GM10266 (cell line): ENCODE measurements at regions not wholly inside any gene's neighbourhood (a gene's known extent, or its start where the extent isn't known, plus 50 kb on each side); places are given as distances from the start of the nearest gene placed in this dataset.

Source experiments
- DNase-seq: peaks from one replicate; pipeline ENCODE4 v3.0.0; 2012; ENCODE audit errors: extremely low spot score
- TF ChIP-seq, protein P1 (sequence below): IDR thresholded peaks from 2 replicates; pipeline ENCODE4 v1.5.1; 2012; ENCODE audit warnings: mild to moderate bottlenecking, low read depth; ENCODE audit not compliant: control insufficient read depth, insufficient read depth; ENCODE audit errors: missing control alignments

DNA sequence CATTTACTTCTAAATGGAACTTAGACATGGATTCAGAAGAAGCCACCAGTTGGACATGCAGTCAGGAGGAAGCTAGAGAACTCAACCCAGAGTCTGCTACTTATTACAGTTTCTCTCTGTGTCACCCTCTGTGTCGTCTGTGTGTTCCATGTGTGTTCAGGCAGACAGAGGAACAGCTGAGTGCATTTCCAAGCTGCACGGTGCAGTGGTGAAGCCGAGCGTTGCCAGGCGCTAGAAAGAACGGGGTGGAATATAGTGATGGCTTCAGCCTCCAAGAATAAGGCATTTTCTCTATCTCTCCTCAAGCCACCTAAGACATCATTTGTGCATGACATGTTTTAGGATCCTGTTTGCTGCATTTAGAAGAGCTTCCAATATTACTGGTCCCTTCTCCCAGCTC lies 101.1 kb upstream of the CCL2 start:
- TF ChIP-seq, protein P1, sequence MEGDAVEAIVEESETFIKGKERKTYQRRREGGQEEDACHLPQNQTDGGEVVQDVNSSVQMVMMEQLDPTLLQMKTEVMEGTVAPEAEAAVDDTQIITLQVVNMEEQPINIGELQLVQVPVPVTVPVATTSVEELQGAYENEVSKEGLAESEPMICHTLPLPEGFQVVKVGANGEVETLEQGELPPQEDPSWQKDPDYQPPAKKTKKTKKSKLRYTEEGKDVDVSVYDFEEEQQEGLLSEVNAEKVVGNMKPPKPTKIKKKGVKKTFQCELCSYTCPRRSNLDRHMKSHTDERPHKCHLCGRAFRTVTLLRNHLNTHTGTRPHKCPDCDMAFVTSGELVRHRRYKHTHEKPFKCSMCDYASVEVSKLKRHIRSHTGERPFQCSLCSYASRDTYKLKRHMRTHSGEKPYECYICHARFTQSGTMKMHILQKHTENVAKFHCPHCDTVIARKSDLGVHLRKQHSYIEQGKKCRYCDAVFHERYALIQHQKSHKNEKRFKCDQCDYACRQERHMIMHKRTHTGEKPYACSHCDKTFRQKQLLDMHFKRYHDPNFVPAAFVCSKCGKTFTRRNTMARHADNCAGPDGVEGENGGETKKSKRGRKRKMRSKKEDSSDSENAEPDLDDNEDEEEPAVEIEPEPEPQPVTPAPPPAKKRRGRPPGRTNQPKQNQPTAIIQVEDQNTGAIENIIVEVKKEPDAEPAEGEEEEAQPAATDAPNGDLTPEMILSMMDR: no peak
- no peak for DNase-seq

DNA sequence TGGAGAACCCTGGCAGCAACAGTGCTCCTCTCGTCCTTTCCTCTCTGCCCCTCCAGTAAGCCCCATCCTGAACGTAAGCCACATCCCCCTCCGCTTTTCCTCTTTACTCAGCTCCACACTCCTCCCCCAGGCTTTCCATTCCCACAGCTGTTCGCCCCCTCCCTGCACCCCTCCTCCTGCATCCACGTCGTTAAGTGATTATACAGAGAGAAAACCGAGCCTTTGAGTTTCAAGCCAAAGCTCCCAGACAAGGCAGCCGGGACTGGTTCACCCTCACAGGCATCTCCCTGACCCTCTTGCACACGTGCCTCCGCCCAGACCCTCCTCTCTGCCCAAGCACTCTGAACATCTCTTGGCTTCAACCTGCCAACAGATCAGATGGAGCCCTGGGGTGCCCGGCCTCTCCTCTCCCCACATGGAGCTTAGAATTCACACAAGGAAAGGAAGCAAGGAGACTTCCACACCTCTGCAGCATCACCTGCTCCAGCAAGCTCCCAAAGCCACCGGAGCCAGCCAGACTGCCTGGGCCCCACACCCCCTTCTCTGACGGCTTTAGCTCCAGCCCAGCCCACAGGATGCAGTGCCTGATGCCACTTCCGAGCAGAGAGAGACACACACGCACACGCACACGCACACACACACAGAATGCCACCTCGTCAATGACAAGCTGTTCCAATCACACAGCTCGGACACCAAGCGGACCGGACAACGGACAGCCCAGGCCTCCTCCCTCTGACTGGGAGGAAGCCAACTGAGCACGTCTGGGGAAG lies 99.9 kb upstream of the CCL2 start:
- DNase-seq: no peak
- TF ChIP-seq, protein P1: no peak

DNA sequence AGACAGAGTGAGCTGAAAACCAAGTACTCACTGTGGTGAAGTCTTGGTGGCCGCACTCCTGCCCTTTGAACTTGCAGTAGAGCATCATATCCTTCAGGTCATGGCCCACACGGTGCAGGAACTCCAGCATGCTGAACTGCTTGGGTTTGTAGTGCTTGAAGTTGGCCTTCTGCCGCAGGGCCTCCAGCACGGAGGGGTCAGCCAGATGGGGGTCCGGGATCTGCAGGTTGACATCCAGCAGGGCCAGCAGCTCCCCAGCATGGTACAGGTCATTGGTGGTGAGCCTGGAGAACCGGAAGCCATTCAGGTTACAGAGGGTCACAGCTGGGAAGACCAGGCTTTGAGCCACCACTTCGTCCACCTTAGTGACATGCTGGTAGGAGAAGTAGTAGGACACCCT lies 99.1 kb upstream of the CCL2 start:
- TF ChIP-seq, protein P1: no peak
- DNase-seq: no peak

DNA sequence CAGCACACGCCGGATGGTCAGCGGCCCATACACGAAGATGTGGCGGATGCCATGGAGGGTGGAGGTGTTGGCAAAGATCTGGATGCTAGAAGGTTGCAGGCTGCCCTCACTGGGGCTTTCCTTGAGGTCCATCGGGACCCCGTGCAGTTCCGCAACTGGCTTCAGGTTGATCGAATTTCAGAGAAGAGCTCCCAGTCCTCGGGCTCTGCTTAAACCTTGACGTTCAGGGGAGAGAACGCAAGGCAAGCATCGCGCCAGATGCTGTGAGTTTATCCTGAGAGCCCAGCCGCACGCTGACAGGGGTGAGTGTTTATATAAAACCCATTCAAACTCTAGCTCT lies 98.7 kb upstream of the CCL2 start:
- no peak for DNase-seq
- TF ChIP-seq, protein P1: no peak

DNA sequence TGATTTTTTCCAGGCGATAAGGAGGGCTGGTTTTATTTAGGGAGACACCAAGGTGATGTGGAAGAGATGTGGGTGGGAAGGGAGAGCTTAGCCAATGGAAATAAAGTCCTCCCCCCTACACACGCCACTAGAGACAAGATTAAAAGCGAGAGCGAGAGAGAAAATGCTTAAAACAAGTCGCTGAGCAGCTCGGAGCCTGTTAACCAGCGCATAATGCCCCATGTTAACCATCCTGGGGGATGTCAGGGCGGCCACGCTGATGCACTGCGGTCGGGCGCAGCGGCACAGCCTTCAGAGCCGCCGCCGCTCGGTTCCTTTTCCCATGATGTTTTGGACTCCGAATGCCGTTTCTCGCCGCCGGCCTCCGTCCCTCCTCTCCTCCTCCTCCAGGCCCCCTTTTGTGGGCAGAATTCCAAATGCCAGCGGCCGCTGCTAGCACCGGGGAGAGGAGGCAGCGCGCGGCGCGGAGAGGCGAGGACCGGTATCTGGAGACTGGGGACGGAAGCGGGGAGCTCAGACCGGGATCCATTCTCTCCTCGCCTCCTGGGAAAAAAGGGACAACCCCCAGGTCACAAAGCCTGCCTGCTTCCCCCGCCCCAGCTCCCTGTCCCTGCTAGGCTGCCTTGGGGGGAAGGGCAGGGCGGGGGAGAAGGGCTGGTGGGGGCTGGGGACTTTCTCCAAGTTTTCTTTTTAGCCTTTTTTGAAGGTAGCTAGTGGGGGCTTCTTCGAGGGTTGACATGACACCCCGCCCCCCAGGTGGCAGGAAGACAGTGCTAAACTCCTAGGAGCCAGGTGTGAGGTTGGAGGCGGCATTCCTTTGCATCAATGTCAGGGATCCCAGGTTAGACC lies 98.1 kb upstream of the CCL2 start:
- TF ChIP-seq, protein P1: no peak
- no peak for DNase-seq

DNA sequence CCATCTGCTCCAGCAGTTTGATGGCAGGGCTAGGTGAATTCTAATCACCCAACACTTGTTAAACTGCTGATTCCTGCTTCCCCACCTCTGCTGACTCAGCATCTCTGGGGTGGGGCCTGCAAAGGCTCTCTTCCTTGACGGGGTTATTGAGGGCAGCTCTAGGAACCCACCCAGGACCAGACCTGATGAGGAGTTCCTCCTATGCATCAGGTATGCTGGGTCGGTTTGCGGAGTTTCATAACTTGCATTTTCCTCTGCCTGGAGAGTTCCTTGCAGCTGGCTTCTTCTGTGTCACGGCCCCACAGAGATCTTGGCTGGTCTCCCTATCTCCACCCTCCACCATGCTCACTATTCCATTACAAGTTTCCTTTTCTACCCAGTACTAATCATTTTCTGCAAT lies 93.4 kb upstream of the CCL2 start:
- TF ChIP-seq, protein P1: no peak
- DNase-seq: no peak

DNA sequence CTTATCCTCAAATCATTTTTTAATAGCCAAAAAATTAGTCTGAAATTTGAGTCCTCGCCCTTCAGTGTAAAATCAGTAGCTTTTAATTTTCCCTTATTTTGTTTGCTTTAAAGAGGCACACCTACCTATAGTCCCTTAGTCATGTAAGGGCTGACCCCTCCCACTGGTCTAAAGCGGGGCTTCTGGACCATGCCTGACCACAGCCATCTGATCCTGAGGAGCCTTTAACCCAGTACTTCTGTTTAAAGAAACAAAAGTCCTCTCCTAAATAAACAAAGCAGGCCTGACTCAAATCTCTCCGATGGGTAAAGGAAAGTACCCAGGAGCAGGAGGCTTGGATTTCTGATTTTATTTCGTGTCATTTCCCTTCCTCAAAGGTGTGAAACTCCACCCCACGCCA lies 92.0 kb upstream of the CCL2 start:
- TF ChIP-seq, protein P1: no peak

More for the DNA sequence above, 92.0 kb upstream of the CCL2 start:
- DNase-seq: no peak
